ENCODE measurements at regions not wholly inside any gene's neighbourhood (a gene's known extent, or its start where the extent isn't known, plus 50 kb on each side); places are given as distances from the start of the nearest gene placed in this dataset.

- no peak for TF ChIP-seq CTCF (IDR thresholded peaks at IDR 0.05; ENCODE audit: control extremely low read depth, extremely low read depth, low read depth, missing control alignments)
- ChIA-PET CTCF (no interaction called here), POLR2A (no interaction called here)
- DNase-seq (ENCODE audit: extremely low spot score) = no peak
These were observed 495.4 kb downstream of the OTOL1 start for GRCh38 chr3:161991901-161992540.

GRCh38 chr3:161999846-162000245, 503.2 kb downstream of the OTOL1 start:
- no peak for TF ChIP-seq CTCF (IDR thresholded peaks at IDR 0.05; ENCODE audit: control extremely low read depth, extremely low read depth, low read depth, missing control alignments)
- DNase-seq (ENCODE audit: extremely low spot score) = no peak
- POLR2A ChIA-PET = no interaction called here
- CTCF ChIA-PET = no interaction called here

GRCh38 chr3:162007722-162008121, 511.1 kb downstream of the OTOL1 start:
- POLR2A ChIA-PET = no interaction called here
- CTCF ChIA-PET = no interaction called here
- DNase-seq (ENCODE audit: extremely low spot score) = no peak
- no peak for TF ChIP-seq CTCF (IDR thresholded peaks at IDR 0.05; ENCODE audit: control extremely low read depth, extremely low read depth, low read depth, missing control alignments)

- no peak for DNase-seq (ENCODE audit: extremely low spot score)
- no peak for TF ChIP-seq CTCF (IDR thresholded peaks at IDR 0.05; ENCODE audit: control extremely low read depth, extremely low read depth, low read depth, missing control alignments)
- ChIA-PET CTCF (no interaction called here), POLR2A (no interaction called here)
These were observed 516.0 kb downstream of the OTOL1 start for GRCh38 chr3:162012633-162013032.

GRCh38 chr3:162014284-162014683, 517.7 kb downstream of the OTOL1 start:
- ChIA-PET POLR2A (no interaction called here), CTCF (no interaction called here)
- no peak for TF ChIP-seq CTCF (IDR thresholded peaks at IDR 0.05; ENCODE audit: control extremely low read depth, extremely low read depth, low read depth, missing control alignments)
- no peak for DNase-seq (ENCODE audit: extremely low spot score)

GRCh38 chr3:162015856-162016255, 519.2 kb downstream of the OTOL1 start:
- no peak for TF ChIP-seq CTCF (IDR thresholded peaks at IDR 0.05; ENCODE audit: control extremely low read depth, extremely low read depth, low read depth, missing control alignments)
- no peak for DNase-seq (ENCODE audit: extremely low spot score)
- ChIA-PET CTCF (no interaction called here), POLR2A (no interaction called here)

- TF ChIP-seq CTCF (IDR thresholded peaks at IDR 0.05; ENCODE audit: control extremely low read depth, extremely low read depth, low read depth, missing control alignments) = no peak
- DNase-seq (ENCODE audit: extremely low spot score) = no peak
- CTCF ChIA-PET = no interaction called here
- POLR2A ChIA-PET = no interaction called here
These were observed 523.2 kb downstream of the OTOL1 start for GRCh38 chr3:162019817-162020216.
